Activated CD4-positive, alpha-beta T cell treated with anti-CD3 and anti-CD28 coated beads for 48 hours (primary cell): ENCODE measurements at regions not wholly inside any gene's neighbourhood (a gene's known extent, or its start where the extent isn't known, plus 50 kb on each side); places are given as distances from the start of the nearest gene placed in this dataset.

Experiments used
- DNase-seq: peaks from one replicate; pipeline ENCODE4 v3.0.0-alpha.2; 2020

GRCh38 chr5:174191850-174192655, 146.5 kb downstream of the NSG2 start:
- DNase-seq = no peak

DNA sequence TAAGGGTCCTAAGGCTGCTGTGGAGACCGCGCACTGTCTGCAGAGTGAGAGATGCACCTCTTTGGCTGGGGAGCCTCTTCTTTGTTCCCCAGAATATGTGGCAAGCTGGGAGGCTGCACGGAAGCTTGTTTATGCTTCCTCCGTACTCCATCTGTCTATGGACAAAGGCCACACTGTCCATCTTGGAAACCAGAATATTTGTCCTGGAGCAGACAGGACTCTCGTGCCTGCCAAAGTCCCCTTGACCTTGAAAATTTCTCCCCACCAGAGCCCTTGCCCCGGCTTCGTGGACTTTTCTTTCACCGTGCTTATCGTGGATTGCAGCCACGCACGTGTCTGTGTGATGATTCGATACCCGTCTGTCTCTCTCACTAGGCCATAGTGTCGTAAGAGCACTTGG, 147.4 kb downstream of the NSG2 start:
- DNase-seq = no peak

GRCh38 chr5:174195517-174195916, 150.0 kb downstream of the NSG2 start:
- DNase-seq = no peak

DNA sequence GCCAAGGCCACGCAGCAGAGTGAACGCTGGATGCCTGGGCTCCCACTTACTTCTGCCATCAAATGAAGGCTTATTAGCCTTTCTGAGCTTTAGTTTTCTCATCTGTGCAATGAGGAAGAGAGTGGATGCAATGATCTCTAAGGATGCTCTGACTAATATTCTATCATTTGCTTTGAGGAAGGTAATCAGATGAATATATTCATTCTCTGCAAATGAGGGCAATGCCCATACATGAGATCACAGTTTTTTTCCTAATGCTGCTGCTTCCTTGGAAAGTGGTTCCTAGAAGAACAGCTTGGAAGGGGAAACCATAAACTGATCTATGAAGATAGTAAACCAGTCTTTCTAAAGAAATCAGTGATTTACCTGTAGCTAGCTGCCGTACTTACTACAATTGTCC, 152.4 kb downstream of the NSG2 start:
- no peak for DNase-seq

DNA sequence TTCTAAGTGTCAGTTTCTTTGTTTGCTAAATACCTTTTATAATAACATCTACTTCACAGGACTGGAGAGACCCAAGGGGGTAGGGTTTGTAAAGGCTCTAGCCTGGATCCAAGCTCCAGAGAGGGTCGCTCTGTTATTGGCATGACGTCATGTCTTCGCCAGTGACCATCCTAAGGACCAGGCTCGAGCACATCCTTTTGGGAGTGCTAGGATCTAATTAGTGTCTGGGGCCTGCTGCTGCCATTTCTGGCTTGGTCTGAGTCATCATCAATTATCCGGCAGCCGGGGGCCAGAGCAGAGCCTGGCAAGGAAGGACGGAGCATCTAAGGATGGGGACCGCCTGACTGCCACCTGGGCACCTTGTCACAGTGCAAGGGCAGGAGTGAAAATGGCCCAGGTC, 153.0 kb downstream of the NSG2 start:
- no peak for DNase-seq

DNA sequence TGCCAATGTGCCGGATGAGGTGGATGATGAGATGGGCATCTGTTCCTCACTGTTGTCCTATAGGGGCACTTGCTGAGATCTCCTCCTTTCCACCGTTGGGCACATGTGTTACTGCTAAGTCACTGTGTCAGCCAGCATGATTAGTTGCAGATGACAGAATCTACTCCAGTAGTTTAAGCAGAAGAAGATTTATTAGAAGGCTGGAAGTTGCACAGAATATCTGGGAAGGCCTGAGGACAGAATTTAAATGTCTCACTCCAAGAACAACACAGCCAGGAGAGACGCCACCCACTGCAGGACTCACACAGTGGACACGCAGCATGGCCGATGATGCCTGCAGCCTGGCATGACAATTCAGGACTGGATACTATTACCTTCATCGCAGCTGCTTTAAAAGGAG, 157.5 kb downstream of the NSG2 start:
- no peak for DNase-seq

DNA sequence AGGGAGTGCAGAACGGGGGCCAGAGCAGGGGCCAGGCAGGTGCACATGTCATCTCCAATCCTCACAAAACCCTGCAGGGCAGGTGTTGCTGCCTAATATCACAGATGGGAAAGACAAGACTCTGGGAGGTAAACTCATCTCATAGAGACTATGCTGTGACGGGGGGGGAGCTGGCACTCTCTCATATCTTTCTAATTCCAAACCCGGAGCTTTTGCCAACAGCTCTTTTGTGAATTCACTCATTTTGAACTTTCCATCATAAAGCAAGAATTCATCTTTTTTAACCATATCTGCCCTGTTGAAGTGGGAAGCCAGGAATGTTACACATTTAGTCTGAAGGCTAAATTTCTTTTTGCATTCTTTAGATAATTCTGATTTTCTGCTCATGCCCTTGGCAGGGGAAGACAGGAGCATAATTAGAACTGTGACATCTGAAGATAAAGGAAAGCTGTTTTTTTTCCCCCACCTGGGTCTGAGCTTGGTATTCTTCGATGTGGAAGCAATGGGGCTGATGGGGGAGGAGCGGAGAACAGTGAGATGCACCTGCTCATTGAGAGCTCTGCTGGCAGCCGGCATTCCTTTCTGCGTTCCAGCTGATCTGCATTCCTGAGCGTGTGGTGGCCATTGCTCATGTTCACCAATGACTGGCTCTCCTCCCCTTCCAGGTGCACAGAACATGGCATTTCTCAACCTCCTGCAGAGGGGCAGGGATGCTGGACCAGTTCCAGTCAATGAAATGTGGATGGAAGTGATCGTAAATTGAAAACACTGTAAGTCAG, 159.2 kb downstream of the NSG2 start:
- DNase-seq = no peak

DNA sequence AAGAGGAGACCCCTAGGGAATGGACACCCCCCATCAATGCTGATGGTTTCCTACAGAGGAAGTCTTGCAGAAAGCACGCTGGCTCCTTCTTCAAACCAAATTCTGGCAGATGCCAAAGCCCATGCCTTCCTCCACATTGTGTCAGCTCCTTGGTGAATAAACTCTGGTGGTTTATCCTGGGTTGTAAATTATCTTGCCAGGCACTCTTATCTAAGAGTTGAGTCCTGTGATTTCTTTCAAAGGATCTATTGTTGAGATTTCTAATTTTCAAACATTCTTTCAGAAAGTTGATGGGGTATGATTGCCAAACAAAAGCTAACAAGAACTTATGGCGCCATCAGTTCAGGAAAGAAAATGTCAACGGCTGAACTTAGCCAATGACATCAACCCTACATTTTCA, 160.4 kb downstream of the NSG2 start:
- no peak for DNase-seq

DNA sequence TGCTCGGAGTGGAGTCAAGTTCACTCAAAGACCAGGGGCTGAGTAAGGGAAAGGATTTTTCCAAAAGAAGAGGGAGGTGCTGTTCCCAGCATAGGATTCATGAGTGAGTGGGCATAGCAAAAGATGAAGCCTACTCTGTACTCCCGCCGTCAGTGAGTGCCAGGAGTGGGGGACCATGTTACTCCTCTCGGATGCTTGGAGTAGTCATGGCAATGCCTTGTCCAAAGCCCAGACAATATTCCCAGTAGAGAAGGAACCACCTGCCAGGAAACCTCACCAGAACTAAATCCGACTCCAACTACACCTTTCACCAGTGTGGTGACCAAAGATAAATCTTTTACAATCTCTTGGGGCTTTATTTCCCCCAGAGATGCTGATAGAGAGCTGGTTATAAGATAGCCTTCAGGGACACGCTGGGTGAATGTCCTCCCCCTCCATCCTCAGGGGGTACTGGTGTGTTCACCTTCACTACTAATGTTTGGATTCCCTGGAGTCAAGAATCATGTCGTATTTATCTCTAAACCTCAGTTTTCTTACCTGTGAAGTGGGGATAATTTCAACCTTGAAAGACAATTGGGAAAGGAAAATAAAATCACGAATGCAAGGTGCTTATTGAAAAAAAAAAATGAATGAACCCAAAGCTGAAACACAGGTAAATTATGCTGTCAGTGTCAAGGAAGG, 165.2 kb downstream of the NSG2 start:
- no peak for DNase-seq

- DNase-seq = no peak
Measured at GRCh38 chr5:174211277-174211626, 165.7 kb downstream of the NSG2 start.

- no peak for DNase-seq
Measured at GRCh38 chr5:174217527-174217926, 172.0 kb downstream of the NSG2 start.

DNA sequence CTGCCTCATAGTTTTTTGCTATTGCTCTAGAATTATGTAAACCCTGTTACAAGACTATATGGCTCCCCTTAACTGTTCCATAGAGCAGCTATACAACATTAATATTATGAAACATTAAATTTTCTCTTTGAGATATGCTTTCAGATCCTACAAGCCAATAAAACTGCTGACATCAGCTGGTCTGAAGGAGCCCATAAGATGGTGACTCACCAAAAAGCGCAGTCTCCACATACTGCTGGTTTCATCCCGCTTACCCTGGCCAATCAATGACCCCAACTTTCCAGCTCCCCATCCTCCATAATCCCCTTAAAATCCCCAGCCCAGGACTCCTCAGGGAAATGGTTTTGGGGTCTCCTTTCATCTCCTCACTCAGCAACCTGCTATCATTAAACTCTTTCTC, 172.7 kb downstream of the NSG2 start:
- DNase-seq = no peak

DNA sequence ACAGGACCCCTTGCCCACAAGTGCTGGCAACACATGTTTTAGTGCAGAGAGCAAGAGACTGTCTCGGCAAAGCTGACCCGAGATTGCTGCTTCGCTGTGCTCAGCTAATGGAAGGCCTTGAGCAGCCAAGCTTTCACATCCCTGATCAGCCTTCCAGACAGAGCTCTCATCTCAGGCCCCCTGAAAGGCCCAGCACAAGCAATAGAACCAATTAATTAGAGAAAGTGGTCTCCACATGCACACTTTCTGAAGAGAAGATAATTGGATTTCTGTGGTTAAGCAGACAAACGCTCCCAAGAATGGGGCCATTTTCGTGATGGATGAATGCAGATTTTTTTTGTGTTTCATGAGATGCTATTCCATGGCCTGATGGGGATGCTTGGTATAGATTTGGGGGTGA, 174.9 kb downstream of the NSG2 start:
- DNase-seq = no peak

- no peak for DNase-seq
Measured at GRCh38 chr5:174221436-174221835, 175.9 kb downstream of the NSG2 start.

GRCh38 chr5:174221946-174222345, 176.4 kb downstream of the NSG2 start:
- DNase-seq = no peak

DNA sequence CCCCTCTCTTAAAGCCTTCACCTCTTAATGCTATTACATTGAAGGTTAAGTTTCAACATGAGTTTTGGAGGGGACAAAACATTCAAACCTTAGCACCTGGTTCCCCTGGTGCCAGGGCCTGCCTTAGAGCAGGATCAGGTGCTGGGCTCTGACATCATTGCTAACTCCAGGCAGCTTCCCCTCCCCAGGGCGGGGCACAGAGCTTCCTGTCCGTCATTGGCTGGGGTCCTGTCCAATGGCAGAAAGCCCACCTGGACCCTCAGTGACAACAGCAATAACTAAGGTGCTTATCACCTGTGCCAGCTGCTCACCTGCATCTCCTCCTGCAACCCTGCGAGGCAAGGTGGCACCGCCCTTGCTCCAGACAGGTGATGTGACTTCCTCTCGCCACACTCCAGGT, 177.4 kb downstream of the NSG2 start:
- DNase-seq = no peak

GRCh38 chr5:174223355-174223754, 177.8 kb downstream of the NSG2 start:
- DNase-seq = no peak

- no peak for DNase-seq
Measured at GRCh38 chr5:174229068-174229467, 183.6 kb downstream of the NSG2 start.

- no peak for DNase-seq
Measured at GRCh38 chr5:174229514-174230370, 184.2 kb downstream of the NSG2 start.

- no peak for DNase-seq
Measured at GRCh38 chr5:174231956-174232487, 186.5 kb downstream of the NSG2 start.

- DNase-seq = no peak
Measured at GRCh38 chr5:174234388-174234787, 188.9 kb downstream of the NSG2 start.

GRCh38 chr5:174235221-174236011, 189.9 kb downstream of the NSG2 start:
- DNase-seq = no peak
